ENCODE measurements at regions not wholly inside any gene's neighbourhood (a gene's known extent, or its start where the extent isn't known, plus 50 kb on each side); places are given as distances from the start of the nearest gene placed in this dataset.

- H3K4me1 ChIP-seq (ENCODE audit: control insufficient read depth in 2 of 2, insufficient read depth in 2 of 2, low read length in 2 of 2): no peaks in the 10 kb centered on the region
- no peak overlapping the region for H3K9ac ChIP-seq (ENCODE audit: low read depth in 1 of 2, low read length in 2 of 2)
- no peaks in the 10 kb centered on the region for H3K36me3 ChIP-seq (ENCODE audit: control insufficient read depth in 2 of 2, insufficient read depth in 2 of 2, low read length in 2 of 2)
- H3K27ac ChIP-seq (ENCODE audit: low read depth in 2 of 2, low read length in 2 of 2): peak overlapping the region in 1 of 2 donors; percentile 48
- H3K27me3 ChIP-seq (ENCODE audit: control insufficient read depth in 2 of 2, insufficient read depth in 2 of 2, low read length in 2 of 2): no peaks in the 10 kb centered on the region
- H3K4me3 ChIP-seq (ENCODE audit: low read length in 2 of 2): no peak overlapping the region
- H3K9me3 ChIP-seq (ENCODE audit: control insufficient read depth in 2 of 2, low read length in 2 of 2): no peaks in the 10 kb centered on the region
Observed at GRCh38 chr11:80054582-80055165, 613.8 kb upstream of the TENM4 start.

- no peaks in the 10 kb centered on the region for H3K9me3 ChIP-seq (ENCODE audit: control insufficient read depth in 2 of 2, low read length in 2 of 2)
- H3K27ac ChIP-seq (ENCODE audit: low read depth in 2 of 2, low read length in 2 of 2): no peak overlapping the region
- no peaks in the 10 kb centered on the region for H3K36me3 ChIP-seq (ENCODE audit: control insufficient read depth in 2 of 2, insufficient read depth in 2 of 2, low read length in 2 of 2)
- H3K4me1 ChIP-seq (ENCODE audit: control insufficient read depth in 2 of 2, insufficient read depth in 2 of 2, low read length in 2 of 2): no peaks in the 10 kb centered on the region
- no peaks in the 10 kb centered on the region for H3K27me3 ChIP-seq (ENCODE audit: control insufficient read depth in 2 of 2, insufficient read depth in 2 of 2, low read length in 2 of 2)
- H3K9ac ChIP-seq (ENCODE audit: low read depth in 1 of 2, low read length in 2 of 2): no peak overlapping the region
- no peak overlapping the region for H3K4me3 ChIP-seq (ENCODE audit: low read length in 2 of 2)
Observed at GRCh38 chr11:80048513-80048912, 607.7 kb upstream of the TENM4 start.

GRCh38 chr11:80041136-80042000 lies 600.5 kb upstream of the TENM4 start:
- Histone ChIP-seq H3K4me3 (ENCODE audit: low read length in 2 of 2) (no peak overlapping the region), H3K9ac (ENCODE audit: low read depth in 1 of 2, low read length in 2 of 2) (no peak overlapping the region), H3K36me3 (ENCODE audit: control insufficient read depth in 2 of 2, insufficient read depth in 2 of 2, low read length in 2 of 2) (no peaks in the 10 kb centered on the region), H3K4me1 (ENCODE audit: control insufficient read depth in 2 of 2, insufficient read depth in 2 of 2, low read length in 2 of 2) (no peaks in the 10 kb centered on the region), H3K27ac (ENCODE audit: low read depth in 2 of 2, low read length in 2 of 2) (no peak overlapping the region), H3K27me3 (ENCODE audit: control insufficient read depth in 2 of 2, insufficient read depth in 2 of 2, low read length in 2 of 2) (no peaks in the 10 kb centered on the region), H3K9me3 (ENCODE audit: control insufficient read depth in 2 of 2, low read length in 2 of 2) (no peaks in the 10 kb centered on the region)

GRCh38 chr11:80034801-80035200 lies 594.0 kb upstream of the TENM4 start:
- Histone ChIP-seq H3K4me1 (ENCODE audit: control insufficient read depth in 2 of 2, insufficient read depth in 2 of 2, low read length in 2 of 2) (no peaks in the 10 kb centered on the region), H3K27ac (ENCODE audit: low read depth in 2 of 2, low read length in 2 of 2) (no peak overlapping the region), H3K4me3 (ENCODE audit: low read length in 2 of 2) (no peak overlapping the region), H3K9me3 (ENCODE audit: control insufficient read depth in 2 of 2, low read length in 2 of 2) (no peaks in the 10 kb centered on the region), H3K36me3 (ENCODE audit: control insufficient read depth in 2 of 2, insufficient read depth in 2 of 2, low read length in 2 of 2) (no peaks in the 10 kb centered on the region), H3K27me3 (ENCODE audit: control insufficient read depth in 2 of 2, insufficient read depth in 2 of 2, low read length in 2 of 2) (no peaks in the 10 kb centered on the region), H3K9ac (ENCODE audit: low read depth in 1 of 2, low read length in 2 of 2) (no peak overlapping the region)

GRCh38 chr11:80031014-80031600 lies 590.3 kb upstream of the TENM4 start:
- H3K4me3 ChIP-seq (ENCODE audit: low read length in 2 of 2): peak overlapping the region; percentile 10 to 19

GRCh38 chr11:80028998-80029397 lies 588.2 kb upstream of the TENM4 start:
- Histone ChIP-seq H3K27me3 (ENCODE audit: control insufficient read depth in 2 of 2, insufficient read depth in 2 of 2, low read length in 2 of 2) (no peaks in the 10 kb centered on the region), H3K4me3 (ENCODE audit: low read length in 2 of 2) (no peak overlapping the region), H3K9me3 (ENCODE audit: control insufficient read depth in 2 of 2, low read length in 2 of 2) (no peaks in the 10 kb centered on the region), H3K9ac (ENCODE audit: low read depth in 1 of 2, low read length in 2 of 2) (no peak overlapping the region), H3K27ac (ENCODE audit: low read depth in 2 of 2, low read length in 2 of 2) (no peak overlapping the region), H3K36me3 (ENCODE audit: control insufficient read depth in 2 of 2, insufficient read depth in 2 of 2, low read length in 2 of 2) (no peaks in the 10 kb centered on the region), H3K4me1 (ENCODE audit: control insufficient read depth in 2 of 2, insufficient read depth in 2 of 2, low read length in 2 of 2) (no peaks in the 10 kb centered on the region)

More at GRCh38 chr11:80031014-80031600, 590.3 kb upstream of the TENM4 start:
- H3K9ac ChIP-seq (ENCODE audit: low read depth in 1 of 2, low read length in 2 of 2): no peak overlapping the region
- H3K9me3 ChIP-seq (ENCODE audit: control insufficient read depth in 2 of 2, low read length in 2 of 2): no peaks in the 10 kb centered on the region
- no peaks in the 10 kb centered on the region for H3K4me1 ChIP-seq (ENCODE audit: control insufficient read depth in 2 of 2, insufficient read depth in 2 of 2, low read length in 2 of 2)
- H3K36me3 ChIP-seq (ENCODE audit: control insufficient read depth in 2 of 2, insufficient read depth in 2 of 2, low read length in 2 of 2): no peaks in the 10 kb centered on the region
- H3K27me3 ChIP-seq (ENCODE audit: control insufficient read depth in 2 of 2, insufficient read depth in 2 of 2, low read length in 2 of 2): no peaks in the 10 kb centered on the region
- H3K27ac ChIP-seq (ENCODE audit: low read depth in 2 of 2, low read length in 2 of 2): peak overlapping the region in 1 of 2 donors; percentile 35

- H3K4me3 ChIP-seq (ENCODE audit: low read length in 2 of 2): no peak overlapping the region
- H3K9me3 ChIP-seq (ENCODE audit: control insufficient read depth in 2 of 2, low read length in 2 of 2): no peaks in the 10 kb centered on the region
Observed at GRCh38 chr11:80024119-80024518, 583.3 kb upstream of the TENM4 start.

GRCh38 chr11:80023386-80023785 lies 582.6 kb upstream of the TENM4 start:
- Histone ChIP-seq H3K9ac (ENCODE audit: low read depth in 1 of 2, low read length in 2 of 2) (no peak overlapping the region), H3K4me1 (ENCODE audit: control insufficient read depth in 2 of 2, insufficient read depth in 2 of 2, low read length in 2 of 2) (no peaks in the 10 kb centered on the region), H3K27me3 (ENCODE audit: control insufficient read depth in 2 of 2, insufficient read depth in 2 of 2, low read length in 2 of 2) (no peaks in the 10 kb centered on the region), H3K27ac (ENCODE audit: low read depth in 2 of 2, low read length in 2 of 2) (no peak overlapping the region), H3K36me3 (ENCODE audit: control insufficient read depth in 2 of 2, insufficient read depth in 2 of 2, low read length in 2 of 2) (no peaks in the 10 kb centered on the region), H3K9me3 (ENCODE audit: control insufficient read depth in 2 of 2, low read length in 2 of 2) (no peaks in the 10 kb centered on the region), H3K4me3 (ENCODE audit: low read length in 2 of 2) (no peak overlapping the region)

More at GRCh38 chr11:80024119-80024518, 583.3 kb upstream of the TENM4 start:
- Histone ChIP-seq H3K27ac (ENCODE audit: low read depth in 2 of 2, low read length in 2 of 2) (no peak overlapping the region), H3K27me3 (ENCODE audit: control insufficient read depth in 2 of 2, insufficient read depth in 2 of 2, low read length in 2 of 2) (no peaks in the 10 kb centered on the region), H3K4me1 (ENCODE audit: control insufficient read depth in 2 of 2, insufficient read depth in 2 of 2, low read length in 2 of 2) (no peaks in the 10 kb centered on the region), H3K36me3 (ENCODE audit: control insufficient read depth in 2 of 2, insufficient read depth in 2 of 2, low read length in 2 of 2) (no peaks in the 10 kb centered on the region), H3K9ac (ENCODE audit: low read depth in 1 of 2, low read length in 2 of 2) (no peak overlapping the region)

- H3K27me3 ChIP-seq (ENCODE audit: control insufficient read depth in 2 of 2, insufficient read depth in 2 of 2, low read length in 2 of 2): no peaks in the 10 kb centered on the region
- no peak overlapping the region for H3K27ac ChIP-seq (ENCODE audit: low read depth in 2 of 2, low read length in 2 of 2)
- H3K9ac ChIP-seq (ENCODE audit: low read depth in 1 of 2, low read length in 2 of 2): no peak overlapping the region
- H3K9me3 ChIP-seq (ENCODE audit: control insufficient read depth in 2 of 2, low read length in 2 of 2): no peaks in the 10 kb centered on the region
- no peak overlapping the region for H3K4me3 ChIP-seq (ENCODE audit: low read length in 2 of 2)
- no peaks in the 10 kb centered on the region for H3K36me3 ChIP-seq (ENCODE audit: control insufficient read depth in 2 of 2, insufficient read depth in 2 of 2, low read length in 2 of 2)
- H3K4me1 ChIP-seq (ENCODE audit: control insufficient read depth in 2 of 2, insufficient read depth in 2 of 2, low read length in 2 of 2): no peaks in the 10 kb centered on the region
Observed at GRCh38 chr11:80010536-80010935, 569.7 kb upstream of the TENM4 start.

GRCh38 chr11:80009081-80009480 lies 568.3 kb upstream of the TENM4 start:
- Histone ChIP-seq H3K27ac (ENCODE audit: low read depth in 2 of 2, low read length in 2 of 2) (no peak overlapping the region), H3K4me3 (ENCODE audit: low read length in 2 of 2) (no peak overlapping the region), H3K9me3 (ENCODE audit: control insufficient read depth in 2 of 2, low read length in 2 of 2) (no peaks in the 10 kb centered on the region), H3K4me1 (ENCODE audit: control insufficient read depth in 2 of 2, insufficient read depth in 2 of 2, low read length in 2 of 2) (no peaks in the 10 kb centered on the region), H3K9ac (ENCODE audit: low read depth in 1 of 2, low read length in 2 of 2) (no peak overlapping the region), H3K27me3 (ENCODE audit: control insufficient read depth in 2 of 2, insufficient read depth in 2 of 2, low read length in 2 of 2) (no peaks in the 10 kb centered on the region), H3K36me3 (ENCODE audit: control insufficient read depth in 2 of 2, insufficient read depth in 2 of 2, low read length in 2 of 2) (no peaks in the 10 kb centered on the region)

All from mucosa of rectum (tissue), 2 donors.